NCI-H187 (cell line): ENCODE measurements at regions not wholly inside any gene's neighbourhood (a gene's known extent, or its start where the extent isn't known, plus 50 kb on each side); places are given as distances from the start of the nearest gene placed in this dataset.

Source experiments
- DNase-seq, 2 experiments: peaks; one replicate each; lab custom pipeline; 2025; lab: John Stamatoyannopoulos, UW

DNA sequence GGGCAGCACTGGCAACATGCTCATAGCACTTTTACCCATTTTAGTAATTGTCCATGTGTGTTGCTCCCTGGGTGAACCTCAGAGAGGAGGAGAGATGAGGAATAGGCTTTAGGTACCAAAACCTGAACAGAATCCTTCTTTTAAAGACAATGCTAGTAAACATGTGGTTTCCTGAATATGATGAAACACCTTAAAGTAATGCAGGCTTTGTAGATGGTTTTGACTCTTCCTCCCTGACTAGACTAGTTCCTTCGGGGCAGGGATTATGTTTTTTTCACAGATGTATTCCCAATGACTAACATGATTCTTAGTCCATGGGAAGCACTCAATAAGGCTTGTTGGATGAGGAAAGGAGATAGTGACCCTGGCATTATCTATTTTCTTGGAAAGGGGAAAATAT lies 367.6 kb upstream of the JAG1 start:
- no peak for DNase-seq

DNA sequence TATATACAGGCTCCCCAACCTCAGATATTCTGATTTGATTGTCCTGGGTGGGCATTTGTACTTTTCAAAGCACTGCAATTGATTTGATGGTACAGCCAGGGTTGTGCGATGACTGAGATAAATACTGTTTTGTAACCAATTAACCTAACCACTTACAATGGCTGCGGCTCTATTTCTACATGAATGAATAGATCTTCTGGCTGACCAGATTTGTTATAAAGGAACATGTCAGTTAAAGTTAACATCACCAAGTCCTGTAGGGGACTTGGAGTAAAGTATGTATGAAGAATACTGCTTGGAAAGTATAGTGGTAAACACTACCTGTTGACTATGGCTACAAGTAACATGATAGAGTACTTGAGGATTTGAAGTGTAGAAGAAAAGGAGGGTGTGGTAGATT lies 369.2 kb upstream of the JAG1 start:
- DNase-seq, result no peak

DNA sequence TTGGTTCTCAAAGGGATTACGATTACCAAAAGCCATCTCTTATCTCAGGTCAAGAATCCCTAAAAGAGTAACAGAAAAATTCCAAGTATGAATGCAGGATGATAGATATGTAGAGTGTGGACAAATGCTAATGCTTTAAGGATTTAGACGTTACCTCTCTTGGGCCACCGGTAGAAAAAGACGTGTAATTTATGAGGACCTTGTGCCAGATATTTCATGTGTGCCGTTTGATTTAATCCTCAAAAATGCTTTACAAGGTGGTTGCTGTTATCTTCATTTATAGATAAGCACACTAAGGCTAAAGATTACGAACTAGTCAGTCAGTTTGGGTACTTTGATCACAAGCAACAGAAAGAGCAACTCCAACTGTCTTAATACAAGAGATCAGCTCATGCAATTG lies 370.8 kb upstream of the JAG1 start:
- DNase-seq, result no peak

DNA sequence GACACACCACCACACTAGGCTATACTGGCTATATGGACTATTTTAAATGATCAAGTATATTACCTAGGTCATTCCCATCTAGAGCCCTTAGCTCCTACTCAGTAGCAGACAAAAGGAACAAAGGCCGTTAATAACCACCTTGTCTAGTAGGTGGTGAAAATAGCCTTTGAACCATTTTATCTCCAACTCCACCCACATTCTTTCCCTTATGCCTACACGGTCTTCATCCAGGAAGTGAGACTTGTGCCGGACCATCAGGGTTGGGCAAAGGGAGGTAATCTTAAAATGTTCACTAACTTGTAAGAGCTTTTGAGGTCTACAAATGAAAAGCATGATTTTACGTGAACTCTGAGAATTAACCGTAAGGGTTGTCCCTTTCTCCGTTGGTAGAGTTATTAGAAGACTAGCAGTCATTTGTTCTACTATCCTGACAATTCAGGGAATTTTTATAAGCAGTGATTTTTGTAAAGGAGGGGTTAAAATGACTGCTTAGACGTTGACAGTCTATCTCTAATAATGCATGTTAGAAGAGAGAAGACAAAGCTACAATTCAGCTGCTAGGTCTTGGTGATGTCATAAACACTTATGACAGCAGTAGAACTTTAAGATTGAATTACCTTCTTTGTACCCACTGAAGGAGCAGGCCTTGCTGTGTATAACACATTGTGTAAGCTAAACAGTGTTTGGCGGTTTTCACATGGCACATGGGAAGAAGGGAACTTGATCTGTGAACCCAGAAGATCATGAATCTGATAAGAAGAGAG lies 371.8 kb upstream of the JAG1 start:
- no peak for DNase-seq

GRCh38 chr20:11047559-11047958 lies 373.8 kb upstream of the JAG1 start:
- no peak for DNase-seq

DNA sequence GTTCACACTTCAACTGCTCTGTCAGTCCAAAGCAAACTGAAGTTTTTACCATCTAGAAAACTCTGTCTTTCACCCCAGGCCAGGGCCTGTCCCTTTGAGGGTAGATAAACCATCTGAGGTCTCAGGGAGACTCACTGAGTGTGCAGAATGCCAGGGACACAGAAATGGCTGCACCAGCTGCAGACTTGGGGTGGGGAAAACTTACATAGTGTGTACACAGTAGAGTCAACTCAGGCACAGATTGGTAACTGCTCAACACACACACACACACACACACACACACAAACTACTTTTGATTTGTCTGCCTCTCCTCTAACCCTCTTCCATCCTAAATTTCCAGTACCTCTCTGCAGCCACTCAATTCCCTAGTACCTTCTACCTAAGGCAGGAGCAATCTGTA lies 374.9 kb upstream of the JAG1 start:
- DNase-seq, result no peak

- DNase-seq, result no peak
Measured at GRCh38 chr20:11050350-11050749, 376.6 kb upstream of the JAG1 start.

DNA sequence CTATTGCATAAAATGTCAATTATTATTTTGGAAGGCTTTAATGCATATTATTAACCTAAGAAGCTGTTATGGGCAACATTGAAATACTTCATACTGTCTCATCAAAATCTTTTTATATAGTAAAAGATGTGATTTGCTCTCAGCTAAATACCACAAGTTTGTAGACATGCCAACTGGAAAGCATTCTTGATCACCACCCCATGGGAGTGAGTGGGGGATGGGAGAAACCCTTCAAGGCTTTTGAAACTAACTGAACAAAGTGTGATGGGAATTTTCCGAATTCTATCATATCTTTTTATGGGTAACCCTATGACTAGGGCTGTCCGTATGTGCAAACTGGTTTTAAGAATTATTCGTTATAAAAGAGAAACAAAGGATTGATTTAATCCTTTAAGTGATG lies 377.3 kb upstream of the JAG1 start:
- no peak for DNase-seq

- no peak for DNase-seq
Measured at GRCh38 chr20:11053310-11053709, 379.5 kb upstream of the JAG1 start.

- DNase-seq, result no peak
Measured at GRCh38 chr20:11054266-11054993, 380.6 kb upstream of the JAG1 start.

- peak in 1 of 2 experiments; percentile 14 for DNase-seq
Measured at GRCh38 chr20:11056414-11056813, 382.6 kb upstream of the JAG1 start.

GRCh38 chr20:11057624-11058023 lies 383.8 kb upstream of the JAG1 start:
- no peak for DNase-seq

DNA sequence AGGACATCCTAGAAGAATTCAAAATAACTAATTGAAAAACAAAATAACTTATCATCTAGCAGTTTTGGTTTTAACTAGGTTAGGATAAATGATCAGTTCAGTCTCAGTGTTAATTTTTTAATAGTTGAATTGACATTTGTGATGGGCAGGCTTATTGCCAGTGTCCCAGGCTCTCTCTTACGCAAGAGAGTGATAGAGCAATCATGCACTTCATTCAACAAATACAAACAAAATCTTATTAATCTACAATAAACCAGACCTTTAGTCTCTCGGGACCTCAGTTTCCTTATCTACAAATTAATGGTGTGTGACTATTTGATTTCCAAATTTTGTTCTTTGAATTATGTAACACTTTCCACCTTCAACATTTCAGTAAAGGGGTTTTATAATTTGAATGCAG lies 385.9 kb upstream of the JAG1 start:
- no peak for DNase-seq

DNA sequence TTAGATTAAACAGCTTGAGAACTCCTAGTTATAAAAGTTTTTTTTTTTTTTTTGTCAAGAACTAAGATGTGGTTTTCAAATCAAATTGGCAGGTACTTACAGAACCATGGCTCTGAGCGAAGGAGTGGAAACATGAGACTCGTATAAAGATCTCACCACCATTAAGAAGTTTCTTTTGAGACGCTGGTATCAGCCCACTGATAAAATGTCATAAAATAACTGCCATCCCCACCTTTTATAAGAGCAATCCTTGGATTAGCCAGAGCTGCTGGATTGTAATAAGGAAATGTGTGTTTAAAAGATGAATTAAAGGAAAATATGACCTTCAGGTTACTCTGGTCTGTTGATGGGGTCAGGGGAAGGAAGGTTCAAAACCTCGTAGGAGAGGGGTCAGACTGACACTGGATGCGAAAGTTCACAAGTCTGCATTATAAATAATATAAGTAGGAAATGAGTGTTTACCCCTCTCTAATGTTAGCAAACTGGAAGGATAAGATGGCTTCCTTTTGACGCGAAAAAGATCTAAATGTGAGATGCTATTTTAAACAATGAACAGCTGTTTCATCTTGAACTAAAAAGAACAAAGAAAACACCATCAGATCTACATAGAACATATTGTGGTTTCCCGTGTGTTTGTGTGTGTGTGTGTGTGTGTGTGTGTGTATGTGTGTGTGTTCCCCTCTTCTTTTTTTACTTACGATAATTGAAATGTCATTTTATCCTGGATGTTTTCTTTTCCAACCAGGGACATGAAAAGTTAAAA lies 386.8 kb upstream of the JAG1 start:
- no peak for DNase-seq

GRCh38 chr20:11063444-11063843 lies 389.6 kb upstream of the JAG1 start:
- no peak for DNase-seq

DNA sequence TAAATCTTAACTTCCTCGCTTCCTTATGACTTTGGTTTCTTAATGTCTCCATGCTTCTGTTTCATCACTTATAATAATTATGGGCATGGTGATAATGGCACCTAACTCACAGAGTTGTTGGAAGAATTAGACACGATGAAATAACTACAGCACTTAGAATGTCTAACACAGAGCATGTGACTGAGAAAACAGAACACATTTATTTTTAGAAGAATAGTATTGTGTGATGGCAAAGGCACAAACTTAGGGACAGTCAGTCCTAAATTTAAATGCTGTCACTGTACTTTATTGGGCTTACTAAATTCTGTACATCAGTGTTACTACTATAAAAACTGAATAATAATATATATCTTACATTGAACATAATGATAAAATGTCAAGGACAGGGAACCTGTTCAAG lies 391.1 kb upstream of the JAG1 start:
- no peak for DNase-seq

- DNase-seq, result no peak
Measured at GRCh38 chr20:11067359-11067758, 393.6 kb upstream of the JAG1 start.

GRCh38 chr20:11072982-11073381 lies 399.2 kb upstream of the JAG1 start:
- no peak for DNase-seq

- DNase-seq, result no peak
Measured at GRCh38 chr20:11076434-11077105, 402.8 kb upstream of the JAG1 start.

GRCh38 chr20:11077226-11077625 lies 403.4 kb upstream of the JAG1 start:
- no peak for DNase-seq

- DNase-seq, result no peak
Measured at GRCh38 chr20:11080010-11080409, 406.2 kb upstream of the JAG1 start.

DNA sequence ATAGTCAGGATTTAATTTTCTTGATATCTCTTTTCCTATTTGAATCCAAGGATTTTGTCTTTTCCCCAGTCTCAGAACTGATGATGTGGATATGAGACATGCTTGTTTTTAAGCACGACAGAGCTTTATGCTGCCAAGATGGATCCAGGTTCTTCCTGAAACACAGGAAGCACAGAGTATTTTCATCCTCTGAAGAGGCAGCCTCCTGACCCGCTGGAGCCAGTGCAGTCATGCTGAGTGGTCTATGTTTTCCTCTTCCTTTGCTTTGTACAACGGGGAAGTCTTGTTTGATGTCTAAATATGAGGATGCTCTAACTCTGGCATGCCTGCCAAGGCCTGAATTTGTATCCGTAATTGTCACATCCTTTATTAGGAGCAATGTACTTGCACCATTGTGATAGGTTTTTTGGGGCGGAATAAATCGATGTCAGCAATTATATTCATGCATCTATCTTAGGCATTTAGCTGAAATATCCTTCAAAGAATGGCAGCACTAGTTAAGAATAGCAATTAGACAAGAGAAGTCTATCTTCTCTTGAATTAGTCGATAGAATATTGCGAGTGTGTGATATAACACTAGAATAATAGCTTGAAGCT lies 407.1 kb upstream of the JAG1 start:
- DNase-seq, result no peak
